CD4-positive, alpha-beta T cell treated with Interleukin-1 beta for 1 hour (primary cell): ENCODE measurements at regions not wholly inside any gene's neighbourhood (a gene's known extent, or its start where the extent isn't known, plus 50 kb on each side); places are given as distances from the start of the nearest gene placed in this dataset.
"Not testable (repeated sequence)": the region's sequence is repeated elsewhere in the genome, so short reads cannot be mapped to it uniquely, and the experiment has no call there.

Experiments used
- DNase-seq, 2 donors: peaks; one replicate each; pipeline ENCODE4 v3.0.0-alpha.2; 2020 to 2022

DNA sequence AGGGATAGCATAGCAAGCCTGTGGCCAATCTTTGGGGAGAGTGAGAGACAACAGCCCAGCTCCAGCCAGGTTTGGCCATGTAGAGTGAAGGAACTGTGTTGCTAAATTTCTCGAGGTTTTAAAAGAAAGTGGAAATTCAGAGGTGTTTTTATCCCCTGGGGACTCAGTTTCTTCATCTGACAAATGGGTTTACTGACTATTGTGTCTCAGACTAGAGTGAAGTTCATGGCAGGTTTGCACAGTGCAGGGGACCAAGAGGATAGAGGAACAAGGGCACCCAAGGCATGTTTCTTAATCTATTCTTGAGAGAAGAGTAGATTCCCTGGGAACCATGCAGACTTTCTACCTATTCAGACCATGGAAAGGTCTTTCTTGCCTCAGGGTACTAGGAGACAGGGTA lies 555.8 kb upstream of the C16orf82 start:
- no peak for DNase-seq

DNA sequence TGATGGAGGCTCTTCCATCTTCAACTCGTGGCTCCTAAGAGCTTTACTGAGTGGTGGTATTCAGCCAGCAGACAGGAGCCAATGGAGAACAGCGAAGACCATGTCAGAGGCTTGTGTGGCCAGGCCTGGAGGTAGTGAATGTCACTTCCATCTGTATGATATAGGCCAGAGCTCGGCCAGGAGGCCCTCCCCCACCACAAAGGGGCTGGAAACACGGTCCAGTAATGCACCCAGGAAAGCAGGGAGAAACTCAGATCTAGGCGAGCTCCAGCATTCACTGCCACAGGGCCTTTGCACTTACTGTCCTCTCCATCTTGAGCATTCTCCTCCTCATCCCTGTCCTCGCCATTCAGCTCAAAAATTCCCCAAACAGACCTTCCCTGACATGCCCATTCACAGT lies 555.3 kb upstream of the C16orf82 start:
- DNase-seq, result no peak

GRCh38 chr16:26521626-26522025 lies 545.1 kb upstream of the C16orf82 start:
- DNase-seq, result no peak

- no peak for DNase-seq
These were observed 542.4 kb upstream of the C16orf82 start for GRCh38 chr16:26524281-26524680.

- no peak for DNase-seq
These were observed 541.9 kb upstream of the C16orf82 start for GRCh38 chr16:26524846-26525245.

- no peak for DNase-seq
These were observed 540.9 kb upstream of the C16orf82 start for GRCh38 chr16:26525856-26526255.

- DNase-seq, result no peak
These were observed 540.1 kb upstream of the C16orf82 start for GRCh38 chr16:26526633-26527032.

DNA sequence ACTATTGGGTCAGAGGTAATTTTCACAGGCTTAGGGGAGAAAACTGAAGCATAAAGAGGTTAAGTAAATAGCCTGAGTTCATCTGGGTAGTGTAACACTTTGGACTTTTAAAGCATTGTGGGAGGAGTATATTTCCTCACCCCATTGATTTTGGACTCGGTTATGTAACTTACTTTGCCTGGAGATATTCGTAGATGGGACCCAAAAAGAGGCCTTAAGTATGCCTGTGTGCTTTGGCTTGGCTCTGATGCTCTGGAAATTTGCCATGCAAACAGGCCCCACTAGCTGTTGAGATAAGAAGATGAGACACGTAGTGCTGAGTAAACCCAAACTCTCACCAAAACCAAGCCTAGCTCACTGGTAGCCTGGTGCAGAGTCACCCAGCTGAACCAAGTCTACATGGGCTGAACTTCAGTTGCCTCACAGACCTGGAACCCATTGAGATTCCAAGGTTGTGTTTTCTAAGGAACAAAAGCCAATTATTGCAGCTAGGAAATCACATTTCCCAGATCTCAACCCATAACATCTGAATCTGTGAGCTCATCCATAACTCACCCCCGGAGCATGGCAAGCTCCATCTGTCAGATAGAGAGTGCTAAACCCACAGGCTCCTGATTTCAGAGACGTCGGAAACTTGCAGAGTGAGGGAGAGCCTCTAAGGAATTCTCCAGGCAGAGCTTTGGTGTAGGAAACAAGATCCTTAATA lies 536.0 kb upstream of the C16orf82 start:
- no peak for DNase-seq

GRCh38 chr16:26531290-26531730 lies 535.4 kb upstream of the C16orf82 start:
- DNase-seq, result no peak

DNA sequence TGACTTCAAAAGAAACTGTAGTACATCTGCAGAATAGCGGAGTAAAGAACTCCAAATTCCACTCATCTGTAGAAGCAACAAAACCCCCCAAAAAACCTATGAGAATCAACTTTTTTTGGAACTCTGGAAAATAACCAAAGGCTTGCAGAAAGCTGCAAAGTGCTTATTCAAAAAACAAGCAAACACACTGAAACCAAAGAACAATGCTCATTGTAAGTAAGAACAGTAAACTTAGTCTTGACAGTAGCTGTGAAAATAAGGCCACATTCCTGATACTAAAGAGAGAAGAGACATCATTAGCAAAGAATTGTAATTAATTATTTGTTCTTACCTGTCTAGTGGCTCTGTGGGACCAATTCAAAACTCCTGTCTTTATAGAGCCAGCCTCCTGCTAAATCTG lies 534.3 kb upstream of the C16orf82 start:
- DNase-seq, result no peak

- no peak for DNase-seq
These were observed 524.5 kb upstream of the C16orf82 start for GRCh38 chr16:26542198-26542597.

DNA sequence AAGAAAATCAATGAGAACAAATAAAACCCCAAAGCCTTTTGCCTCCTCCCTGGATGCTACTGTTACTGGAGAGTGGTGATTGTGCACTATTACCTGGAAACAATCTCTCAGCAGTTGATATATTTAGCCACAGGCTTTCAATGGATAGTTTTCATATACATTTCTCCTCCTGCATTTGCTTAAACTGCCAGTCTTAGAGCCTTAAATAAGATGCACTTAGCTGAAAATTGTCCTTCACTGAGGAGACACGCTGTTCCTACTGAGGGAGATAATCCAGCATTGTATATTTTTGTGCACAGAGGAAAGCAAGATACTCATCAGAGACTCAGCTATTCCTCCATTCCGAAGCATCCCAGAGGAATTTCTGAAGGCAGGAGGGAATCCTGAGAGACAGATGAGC lies 520.2 kb upstream of the C16orf82 start:
- no peak for DNase-seq

GRCh38 chr16:26547681-26548080 lies 519.0 kb upstream of the C16orf82 start:
- DNase-seq, result no peak

GRCh38 chr16:26550111-26550610 lies 516.6 kb upstream of the C16orf82 start:
- no peak for DNase-seq

- no peak for DNase-seq
These were observed 512.7 kb upstream of the C16orf82 start for GRCh38 chr16:26554030-26554429.

DNA sequence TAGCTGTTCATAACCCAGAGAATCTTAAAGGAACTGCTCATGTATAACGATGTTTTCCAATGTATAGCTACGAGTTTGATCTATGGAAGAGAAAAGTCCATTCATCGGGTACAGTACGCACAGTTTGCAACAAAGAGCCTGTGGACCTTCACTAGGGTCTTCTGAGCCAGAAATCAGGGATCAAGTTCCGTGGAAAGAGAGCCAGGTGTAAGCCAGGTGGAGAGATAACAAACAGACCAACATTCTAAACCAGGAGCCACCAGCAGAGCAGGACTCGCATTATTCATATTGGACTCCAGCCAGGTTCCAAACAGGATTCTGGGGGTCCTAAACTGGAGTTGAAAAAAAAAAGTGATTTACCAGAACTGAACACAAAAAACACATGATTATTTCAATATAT lies 505.4 kb upstream of the C16orf82 start:
- DNase-seq, result no peak

DNA sequence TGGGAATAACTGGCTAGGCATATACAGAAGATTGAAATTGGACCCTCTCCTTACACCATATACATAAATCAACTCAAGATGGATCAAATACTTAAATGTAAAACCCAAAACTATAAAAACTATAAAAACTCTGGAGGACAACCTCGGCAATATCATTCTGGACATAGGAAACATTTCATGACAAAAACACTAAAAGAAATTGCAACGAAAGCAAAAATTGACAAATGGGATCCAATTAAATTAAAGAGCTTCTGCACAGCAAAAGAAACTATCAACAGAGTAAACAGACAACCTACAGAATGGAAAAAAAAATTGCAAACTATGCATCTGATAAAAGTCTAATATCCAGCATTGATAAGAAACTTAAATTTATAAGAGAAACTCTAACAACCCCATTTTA lies 503.7 kb upstream of the C16orf82 start:
- DNase-seq, result no peak

GRCh38 chr16:26567356-26567755 lies 499.4 kb upstream of the C16orf82 start:
- DNase-seq, result no peak

GRCh38 chr16:26569793-26570192 lies 496.9 kb upstream of the C16orf82 start:
- DNase-seq, result no peak

GRCh38 chr16:26578748-26579147 lies 488.0 kb upstream of the C16orf82 start:
- no peak for DNase-seq

DNA sequence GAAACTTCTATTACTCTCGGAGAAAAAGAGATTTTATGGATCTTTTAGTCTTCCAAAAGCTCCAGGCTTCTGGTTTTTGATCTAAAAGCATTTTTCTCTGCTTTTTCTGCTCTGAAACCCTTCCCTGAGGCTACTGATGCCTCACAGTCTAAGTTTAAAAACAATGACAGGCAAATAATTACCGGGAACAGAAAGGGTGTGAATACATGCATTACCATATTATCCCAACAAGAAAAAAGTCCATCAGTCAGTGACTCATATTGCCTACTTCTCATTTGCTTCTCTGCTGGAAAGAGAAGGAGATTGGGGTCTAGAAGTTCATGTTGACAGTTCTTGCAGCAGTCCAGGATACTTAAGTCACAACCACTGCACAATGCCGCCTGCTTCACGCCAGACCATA lies 482.9 kb upstream of the C16orf82 start:
- no peak for DNase-seq

DNA sequence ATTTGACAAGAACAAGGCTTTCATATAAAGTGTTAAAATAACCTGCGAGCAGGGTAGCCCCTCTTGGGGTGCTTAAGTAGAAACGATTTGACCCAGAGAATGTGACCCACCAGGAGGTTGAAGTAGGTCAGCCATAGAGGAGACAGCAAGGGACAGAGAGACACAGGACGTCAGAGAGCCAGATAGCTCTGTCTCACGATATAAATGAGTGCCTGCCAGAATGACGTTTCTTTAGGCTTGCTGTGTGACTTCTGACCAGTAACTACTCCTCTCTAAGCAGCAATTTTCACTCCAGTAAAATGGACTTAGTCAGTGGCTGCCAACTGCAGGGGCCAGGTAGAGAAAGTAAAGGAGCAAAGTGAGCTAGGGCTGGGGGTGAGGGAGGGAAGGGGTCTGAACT lies 473.0 kb upstream of the C16orf82 start:
- DNase-seq, result no peak

- DNase-seq, result no peak
These were observed 472.1 kb upstream of the C16orf82 start for GRCh38 chr16:26594666-26595065.

- no peak for DNase-seq
These were observed 471.5 kb upstream of the C16orf82 start for GRCh38 chr16:26595199-26595598.

DNA sequence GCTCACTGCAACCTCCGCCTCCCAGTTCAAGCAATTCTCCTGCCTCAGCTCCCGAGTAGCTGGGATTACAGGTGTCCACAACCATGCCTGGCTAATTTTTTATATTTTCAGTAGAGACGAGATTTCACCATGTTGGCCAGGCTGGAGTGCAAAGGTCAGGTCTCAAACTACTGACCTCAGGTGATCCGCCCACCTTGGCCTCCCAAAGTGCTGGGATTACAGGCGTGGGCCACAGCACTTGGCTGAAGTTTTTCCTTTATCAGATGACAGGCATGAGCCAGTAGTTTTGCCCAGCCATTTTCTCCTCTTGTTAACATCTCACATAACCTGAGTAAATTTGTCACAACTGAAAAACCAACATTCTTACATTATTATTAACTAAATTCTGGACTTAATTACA lies 470.7 kb upstream of the C16orf82 start:
- DNase-seq, result not testable (repeated sequence)
